Neutrophil (primary cell): ENCODE measurements at regions not wholly inside any gene's neighbourhood (a gene's known extent, or its start where the extent isn't known, plus 50 kb on each side); places are given as distances from the start of the nearest gene placed in this dataset.

Source experiments
- H3K27ac ChIP-seq: fragments of 200-600 bp; sonication (generic); 2 replicates; pipeline ENCODE4 v1.5.1; 2016; ENCODE audit warnings: mild to moderate bottlenecking, moderate library complexity
- H3K27me3 ChIP-seq: fragments of 200-600 bp; sonication (generic); 2 replicates; pipeline ENCODE4 v1.6.0; 2016; ENCODE audit warnings: mild to moderate bottlenecking
- H3K36me3 ChIP-seq: fragments of 200-600 bp; sonication (generic); 2 replicates; pipeline ENCODE4 v1.5.1; 2017
- H3K4me1 ChIP-seq, 2 experiments: fragments of 200-600 bp in 1 of 2; sonication (generic) in 1 of 2; 1 replicate in 1 of 2; 2 replicates in 1 of 2; pipeline versions ENCODE4 v1.5.1 to v1.6.1; 2013 to 2016; ENCODE audit warnings: low read depth in 1 of 2, low read length in 1 of 2, mild to moderate bottlenecking in 1 of 2, moderate library complexity in 1 of 2; ENCODE audit not compliant: control insufficient read depth in 1 of 2, insufficient read depth in 1 of 2
- H3K4me3 ChIP-seq, 2 experiments: fragments of 200-600 bp in 1 of 2; sonication (generic) in 1 of 2; 1 replicate in 1 of 2; 2 replicates in 1 of 2; pipeline ENCODE4 v1.5.1; 2013 to 2016; ENCODE audit warnings: low read depth in 1 of 2, low read length in 1 of 2, mild to moderate bottlenecking in 1 of 2, moderate library complexity in 1 of 2
- H3K9me3 ChIP-seq: fragments of 200-600 bp; sonication (generic); 2 replicates; pipeline ENCODE4 v1.5.1; 2016
- TF ChIP-seq, protein P1 (sequence below): fragments of 200-600 bp; sonication (generic); IDR thresholded peaks from 2 replicates; pipeline ENCODE4 v1.5.1; 2016; ENCODE audit warnings: antibody characterized with exemption

DNA sequence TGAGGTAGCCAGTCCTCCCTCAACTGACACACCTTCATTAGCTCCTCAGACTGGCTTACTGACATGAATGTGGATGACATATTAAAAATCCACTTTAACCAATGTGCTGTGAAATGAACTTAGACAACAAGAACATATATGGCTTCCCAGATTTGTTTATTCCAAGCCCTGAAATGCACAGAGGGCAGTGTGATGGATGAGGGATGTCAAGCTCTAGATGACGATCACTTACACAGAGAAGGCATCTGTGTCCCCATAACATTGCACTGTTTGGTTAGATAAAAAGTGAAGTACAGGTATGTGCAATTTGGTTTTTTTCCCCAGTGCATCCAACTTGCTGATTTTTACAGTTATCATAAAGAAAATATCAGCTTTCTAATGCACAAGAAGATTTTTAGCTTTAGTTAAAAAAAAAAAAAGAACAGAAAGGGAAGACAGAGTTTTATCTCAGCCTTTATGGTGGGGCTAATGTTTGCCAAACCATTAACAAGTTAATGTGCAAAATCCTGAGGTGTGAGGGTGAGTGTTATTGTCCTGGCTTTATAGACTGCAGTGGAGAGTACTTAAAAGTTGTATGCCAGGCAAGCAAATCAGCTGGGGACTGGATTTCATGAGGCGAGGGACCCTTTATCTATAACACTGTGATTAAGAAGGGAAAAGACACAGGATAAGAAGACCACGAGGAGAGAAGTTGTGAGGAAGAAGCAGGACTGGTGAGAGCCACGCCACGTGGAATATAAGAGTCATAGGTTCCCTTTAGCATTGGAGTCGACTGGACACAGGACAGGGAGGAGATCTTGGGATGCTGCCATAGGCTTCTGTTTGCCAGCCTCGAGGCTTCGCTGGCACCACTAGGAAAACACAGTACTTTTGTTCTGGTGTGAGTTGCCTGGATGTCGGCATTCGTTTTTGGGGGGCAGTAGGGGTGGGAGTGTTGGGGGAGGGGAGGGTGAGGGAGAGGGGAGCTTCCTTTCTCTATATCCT is 90.0 kb upstream of the BACH2 start:
- no peaks in the 10 kb centered on the region for H3K9me3 ChIP-seq
- no peaks in the 10 kb centered on the region for H3K36me3 ChIP-seq
- TF ChIP-seq, protein P1, sequence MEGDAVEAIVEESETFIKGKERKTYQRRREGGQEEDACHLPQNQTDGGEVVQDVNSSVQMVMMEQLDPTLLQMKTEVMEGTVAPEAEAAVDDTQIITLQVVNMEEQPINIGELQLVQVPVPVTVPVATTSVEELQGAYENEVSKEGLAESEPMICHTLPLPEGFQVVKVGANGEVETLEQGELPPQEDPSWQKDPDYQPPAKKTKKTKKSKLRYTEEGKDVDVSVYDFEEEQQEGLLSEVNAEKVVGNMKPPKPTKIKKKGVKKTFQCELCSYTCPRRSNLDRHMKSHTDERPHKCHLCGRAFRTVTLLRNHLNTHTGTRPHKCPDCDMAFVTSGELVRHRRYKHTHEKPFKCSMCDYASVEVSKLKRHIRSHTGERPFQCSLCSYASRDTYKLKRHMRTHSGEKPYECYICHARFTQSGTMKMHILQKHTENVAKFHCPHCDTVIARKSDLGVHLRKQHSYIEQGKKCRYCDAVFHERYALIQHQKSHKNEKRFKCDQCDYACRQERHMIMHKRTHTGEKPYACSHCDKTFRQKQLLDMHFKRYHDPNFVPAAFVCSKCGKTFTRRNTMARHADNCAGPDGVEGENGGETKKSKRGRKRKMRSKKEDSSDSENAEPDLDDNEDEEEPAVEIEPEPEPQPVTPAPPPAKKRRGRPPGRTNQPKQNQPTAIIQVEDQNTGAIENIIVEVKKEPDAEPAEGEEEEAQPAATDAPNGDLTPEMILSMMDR, result no peak
- H3K27me3 ChIP-seq, result no peaks in the 10 kb centered on the region
- H3K4me3 ChIP-seq, result no peak overlapping the region
- H3K4me1 ChIP-seq, result no peaks in the 10 kb centered on the region
- no peak overlapping the region for H3K27ac ChIP-seq

- H3K4me1 ChIP-seq, result no peaks in the 10 kb centered on the region
- no peaks in the 10 kb centered on the region for H3K36me3 ChIP-seq
- no peak overlapping the region for H3K27ac ChIP-seq
- H3K4me3 ChIP-seq, result no peak overlapping the region
- no peaks in the 10 kb centered on the region for H3K9me3 ChIP-seq
- TF ChIP-seq, protein P1, result no peak
- H3K27me3 ChIP-seq, result no peaks in the 10 kb centered on the region
These were observed 89.2 kb upstream of the BACH2 start for GRCh38 chr6:90385759-90386313.

GRCh38 chr6:90384720-90385119 is 88.1 kb upstream of the BACH2 start:
- Histone ChIP-seq H3K27ac (no peak overlapping the region), H3K4me1 (no peaks in the 10 kb centered on the region)
- TF ChIP-seq, protein P1, result no peak

DNA sequence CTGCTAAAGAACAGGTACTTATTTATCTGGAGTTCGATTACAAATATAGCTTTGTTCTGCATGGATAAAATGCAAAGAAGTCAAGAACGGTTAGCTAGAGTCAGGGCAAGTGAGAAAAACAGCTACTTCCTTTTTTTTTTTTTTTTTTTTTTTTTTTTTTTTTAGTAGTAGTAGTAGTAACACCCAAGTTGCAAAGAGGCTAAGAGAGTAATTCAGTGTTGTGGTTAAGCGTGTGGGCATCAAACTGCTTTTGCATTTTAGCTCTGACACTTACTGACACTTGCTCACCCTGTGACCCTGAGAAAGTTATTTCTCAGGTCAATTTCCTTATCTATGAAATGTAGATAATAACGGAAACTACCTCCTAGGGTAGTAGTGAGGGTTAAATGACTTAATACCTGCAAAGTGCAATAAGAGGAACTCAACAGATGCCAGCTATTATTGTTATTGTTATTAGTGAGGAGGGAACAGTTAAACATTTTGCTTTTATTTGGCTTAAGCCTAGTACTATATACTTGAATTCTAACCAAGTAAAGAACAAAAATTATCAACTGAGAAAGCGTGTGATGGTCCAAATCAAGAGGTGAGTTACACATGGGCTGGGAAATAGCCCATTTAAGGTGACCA is 86.7 kb upstream of the BACH2 start:
- H3K27me3 ChIP-seq, result no peaks in the 10 kb centered on the region
- no peaks in the 10 kb centered on the region for H3K9me3 ChIP-seq
- H3K4me1 ChIP-seq, result no peaks in the 10 kb centered on the region
- H3K4me3 ChIP-seq, result no peak overlapping the region
- H3K36me3 ChIP-seq, result no peaks in the 10 kb centered on the region
- TF ChIP-seq, protein P1, result no peak
- no peak overlapping the region for H3K27ac ChIP-seq

More at GRCh38 chr6:90384720-90385119, 88.1 kb upstream of the BACH2 start:
- Histone ChIP-seq H3K36me3 (no peaks in the 10 kb centered on the region), H3K9me3 (no peaks in the 10 kb centered on the region), H3K4me3 (no peak overlapping the region), H3K27me3 (no peaks in the 10 kb centered on the region)

DNA sequence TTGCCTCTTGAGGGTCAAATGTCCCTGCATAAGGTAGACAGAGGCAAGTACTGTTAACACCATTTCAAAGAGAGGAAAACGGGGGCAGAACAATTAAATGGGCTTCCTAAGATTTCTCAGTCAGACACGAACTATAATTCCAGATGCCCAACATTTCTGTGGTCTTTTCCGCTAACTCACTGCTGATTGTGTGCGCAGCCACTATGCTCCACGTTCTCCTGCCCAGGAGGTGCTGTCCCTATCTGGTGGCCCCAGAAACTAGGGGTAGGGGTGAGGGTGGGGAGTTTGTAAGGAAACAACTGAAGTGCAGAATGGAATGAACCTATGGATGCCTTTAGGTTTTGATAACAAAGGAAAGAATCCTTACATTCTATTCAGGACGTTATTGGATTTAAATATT is 86.1 kb upstream of the BACH2 start:
- H3K27ac ChIP-seq, result no peak overlapping the region
- H3K9me3 ChIP-seq, result no peaks in the 10 kb centered on the region
- H3K4me1 ChIP-seq, result no peaks in the 10 kb centered on the region
- H3K36me3 ChIP-seq, result no peaks in the 10 kb centered on the region
- no peak overlapping the region for H3K4me3 ChIP-seq
- no peaks in the 10 kb centered on the region for H3K27me3 ChIP-seq
- TF ChIP-seq, protein P1, result no peak
